K562 (cell line): ENCODE measurements at regions not wholly inside any gene's neighbourhood (a gene's known extent, or its start where the extent isn't known, plus 50 kb on each side); places are given as distances from the start of the nearest gene placed in this dataset.

ENCODE experiments used
- CEBPB ChIP-seq: fragments of 450-650 bp; IDR thresholded peaks from 2 replicates; pipeline ENCODE4 v1.6.1; 2016; ENCODE audit warnings: missing genetic modification characterization, missing compliant biosample characterization
- CTCF ChIP-seq, 3 experiments: IDR thresholded peaks in 2 of 3; conservative IDR thresholded peaks in 1 of 3; 2 replicates each; pipeline ENCODE4 v1.5.1; 2011 to 2012; ENCODE audit warnings: low read length in 3 of 3, mild to moderate bottlenecking in 3 of 3, control low read depth in 2 of 3, improper control_type of control experiment in 1 of 3, inconsistent platforms in 1 of 3, low read depth in 1 of 3, mixed read lengths in 1 of 3, moderate library complexity in 1 of 3; ENCODE audit not compliant: insufficient read depth in 2 of 3
- EZH2 ChIP-seq: IDR thresholded peaks from 2 replicates; pipeline ENCODE4 v1.6.1; 2012; ENCODE audit warnings: low read depth, mild to moderate bottlenecking, inconsistent platforms, low read length, borderline replicate concordance
- GATA2 ChIP-seq: sonication (generic); formaldehyde crosslinking; IDR thresholded peaks from 2 replicates; pipeline ENCODE4 v1.4.0; 2020; ENCODE audit warnings: mild to moderate bottlenecking, missing genetic modification reagents
- HINFP ChIP-seq: fragments of 450-650 bp; conservative IDR thresholded peaks from 2 replicates; pipeline ENCODE4 v1.6.1; 2016; ENCODE audit warnings: missing genetic modification characterization, low read depth, mild to moderate bottlenecking, control low read depth, missing compliant biosample characterization
- SMARCA5 ChIP-seq: fragments of 450-650 bp; IDR thresholded peaks from 2 replicates; pipeline ENCODE4 v1.6.1; 2016
- ZNF3 ChIP-seq: fragments of 250-450 bp; sonication (Bioruptor Pico); IDR thresholded peaks from 2 replicates; pipeline ENCODE4 v1.5.0; 2021; ENCODE audit warnings: mild to moderate bottlenecking, moderate library complexity

GRCh38 chr12:13376610-13377373 is 180.3 kb downstream of the EMP1 start:
- TF ChIP-seq CTCF (IDR thresholded peaks at IDR 0.05 in 2 of 3, conservative IDR thresholded peaks at IDR 0.05 in 1 of 3; ENCODE audit: insufficient read depth in 2 of 3, low read depth in 1 of 3, low read length in 3 of 3), result no peak
- no peak for TF ChIP-seq CEBPB (tag)
- TF ChIP-seq GATA2 (CRISPR knock-in tag), result no peak
- TF ChIP-seq EZH2, result no peak
- TF ChIP-seq SMARCA5, result no peak
- TF ChIP-seq ZNF3 (CRISPR knock-in tag), result no peak
- TF ChIP-seq HINFP (tag), result no peak
